ENCODE measurements at regions not wholly inside any gene's neighbourhood (a gene's known extent, or its start where the extent isn't known, plus 50 kb on each side); places are given as distances from the start of the nearest gene placed in this dataset.

DNA sequence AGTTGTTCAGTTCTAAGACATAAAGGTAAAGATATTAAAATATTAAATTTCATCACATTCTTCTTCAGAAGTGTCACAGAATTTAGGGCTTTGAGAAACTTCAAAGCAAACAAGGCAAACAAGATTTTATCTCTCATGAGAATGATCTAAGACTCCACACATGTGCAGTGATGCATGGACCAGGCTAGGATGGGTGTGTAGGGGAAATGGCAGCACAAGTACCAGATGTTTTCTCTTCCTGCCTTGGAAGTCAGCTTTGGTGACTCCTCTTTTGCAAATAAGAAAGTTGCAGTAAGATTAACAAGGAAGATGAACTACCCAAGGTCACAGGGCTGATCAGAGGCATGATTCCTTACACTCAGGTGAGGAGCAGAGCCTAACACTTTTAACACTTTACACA, 163.8 kb upstream of the LMNTD1 start:
- no peak for DNase-seq

DNA sequence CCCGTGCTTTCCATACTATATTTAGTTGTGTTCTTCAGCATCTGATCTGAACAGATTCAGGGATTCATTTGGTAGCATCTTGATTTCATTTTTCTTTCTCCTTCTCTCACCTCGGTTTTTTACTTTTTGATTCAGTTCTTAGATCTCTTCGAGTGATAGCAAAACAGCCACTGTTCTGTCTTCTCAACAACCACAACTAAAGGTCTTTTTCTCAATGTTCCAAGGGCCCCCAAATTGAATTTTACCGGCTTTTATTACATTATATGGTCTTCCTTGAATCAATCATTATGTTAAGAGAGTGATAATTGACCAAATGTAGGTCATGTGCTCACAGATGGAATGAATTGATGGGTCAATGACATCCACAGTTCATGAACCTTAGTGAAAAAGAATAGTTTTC, 164.5 kb upstream of the LMNTD1 start:
- no peak for DNase-seq

DNA sequence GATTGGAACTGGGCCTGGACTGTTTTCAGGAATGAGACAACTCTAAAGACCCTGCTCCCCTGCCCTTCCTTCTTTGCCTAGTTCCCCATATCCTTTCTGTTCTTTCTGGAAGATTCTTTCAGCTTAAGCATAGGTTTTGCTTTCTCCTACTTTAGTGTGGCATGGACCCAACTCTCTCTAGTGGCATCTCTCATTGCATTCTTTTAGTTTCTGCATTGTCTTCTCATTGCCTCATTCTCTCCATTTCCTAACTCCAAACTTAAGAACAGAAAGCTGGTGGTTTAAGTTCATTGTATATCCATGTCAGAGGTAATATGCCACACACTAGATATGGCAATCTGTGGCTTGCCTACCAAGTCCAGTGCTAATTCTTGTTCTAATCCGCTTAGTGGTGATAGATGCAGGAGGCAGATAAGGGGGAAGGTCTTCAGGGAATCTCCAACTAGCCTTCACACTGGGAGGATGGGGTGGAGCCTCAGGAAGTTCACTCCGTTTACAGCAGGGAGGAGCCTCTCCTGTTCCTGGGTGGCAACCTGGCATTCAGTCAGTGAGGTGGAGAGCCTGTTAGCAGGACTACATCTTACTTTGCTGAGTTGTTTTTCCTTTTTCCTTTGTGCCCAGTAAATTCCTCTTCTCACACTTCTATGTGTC, 165.1 kb upstream of the LMNTD1 start:
- DNase-seq = no peak

DNA sequence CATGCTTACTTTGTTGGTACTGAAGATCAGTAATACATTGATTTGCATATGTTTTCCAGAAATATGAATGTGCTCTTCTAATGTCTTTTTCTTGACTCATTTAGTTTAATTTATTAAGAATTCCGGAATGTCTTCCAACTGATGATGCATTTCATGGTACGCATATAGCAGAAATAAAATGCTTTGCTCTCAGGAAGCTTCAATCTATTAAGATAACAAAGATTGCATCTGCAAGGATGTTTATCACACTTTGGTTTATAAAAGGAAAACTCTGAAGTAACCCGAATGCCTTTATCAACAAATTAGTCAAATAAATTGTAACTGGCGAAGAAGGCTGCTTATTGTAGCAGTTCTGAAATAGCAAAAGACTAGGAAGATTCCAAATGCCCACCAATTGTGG, 166.4 kb upstream of the LMNTD1 start:
- DNase-seq = no peak

DNA sequence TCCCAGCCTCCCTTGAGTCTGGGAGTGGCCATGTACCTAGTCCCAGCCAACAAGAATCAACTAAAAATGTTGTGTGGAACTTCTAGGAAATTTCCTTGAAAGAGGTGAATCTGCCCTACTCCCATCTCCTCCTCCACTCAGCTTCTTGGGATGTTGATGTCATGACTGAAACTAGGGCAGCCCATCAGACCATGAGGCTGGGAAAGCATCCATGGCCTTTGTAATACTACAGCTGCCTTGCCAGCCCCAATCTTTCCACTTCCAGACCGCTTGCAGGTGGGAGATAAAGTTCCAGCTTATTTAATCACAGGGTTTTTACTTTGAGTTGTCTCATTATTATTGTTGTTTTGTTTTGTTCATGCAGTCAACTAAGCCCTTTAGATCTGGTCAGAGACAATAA, 170.3 kb upstream of the LMNTD1 start:
- no peak for DNase-seq

DNA sequence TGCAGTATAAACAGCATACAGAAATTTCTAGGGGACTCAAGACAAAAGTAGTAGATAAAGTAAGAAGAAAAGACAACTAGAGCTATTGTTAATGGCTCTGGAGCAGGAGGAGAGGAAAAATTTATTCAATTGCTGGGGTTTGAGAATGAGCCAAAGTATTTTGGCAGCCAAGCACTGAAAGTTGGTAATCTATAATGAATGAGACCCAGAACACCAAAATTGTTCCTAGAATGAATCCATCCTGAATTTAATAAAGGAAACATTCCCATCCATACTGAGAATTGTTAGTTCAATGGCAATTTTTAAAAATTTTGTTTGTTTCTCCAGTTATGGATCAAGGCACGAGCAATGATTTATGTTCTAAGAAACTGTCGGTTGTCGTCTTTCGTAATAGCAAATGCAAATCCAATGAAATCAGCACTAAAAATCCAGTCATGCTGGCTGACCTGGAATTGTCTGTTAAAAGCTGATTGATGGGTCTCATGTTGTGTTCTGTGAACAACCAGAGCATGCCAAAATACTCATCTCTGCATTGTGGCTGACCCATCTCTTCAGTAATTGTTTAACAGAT, 170.9 kb upstream of the LMNTD1 start:
- no peak for DNase-seq

DNA sequence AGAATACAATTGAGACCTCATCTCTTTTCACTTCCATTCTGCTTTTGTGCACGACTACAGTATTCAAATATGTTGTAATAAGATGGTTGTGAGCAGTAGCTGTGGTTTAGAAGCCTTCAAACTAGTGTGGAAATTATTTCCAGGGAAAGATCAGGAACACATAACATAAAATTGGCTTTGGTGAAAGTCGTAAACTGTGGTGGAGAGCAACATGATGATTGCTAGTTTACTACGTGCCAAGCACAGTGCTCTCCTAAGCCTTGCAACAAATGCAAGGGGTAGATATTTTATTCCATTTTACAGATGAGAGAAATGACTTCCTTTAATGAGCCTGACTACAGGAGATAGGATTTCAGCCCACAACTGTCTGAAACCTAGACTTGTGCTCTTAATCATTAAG, 172.4 kb upstream of the LMNTD1 start:
- no peak for DNase-seq

DNA sequence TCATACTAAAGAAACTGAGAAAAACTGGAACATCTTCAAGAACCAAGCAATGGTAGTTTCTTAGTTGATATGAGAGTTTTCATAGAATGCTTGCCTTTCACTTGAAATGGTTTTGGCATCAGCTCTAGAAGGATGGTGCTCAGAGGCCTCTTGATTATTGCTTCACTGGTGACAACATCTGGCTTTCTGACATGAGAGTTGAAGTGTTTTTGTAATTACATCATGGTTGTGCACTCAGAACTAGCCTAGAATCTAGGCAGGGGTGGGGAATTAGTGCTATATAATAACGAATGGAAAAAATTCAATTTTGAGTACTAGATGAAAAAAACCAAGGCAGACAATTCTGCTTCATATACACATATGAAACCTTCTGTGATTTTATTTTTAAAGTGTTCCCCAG, 172.8 kb upstream of the LMNTD1 start:
- no peak for DNase-seq

DNA sequence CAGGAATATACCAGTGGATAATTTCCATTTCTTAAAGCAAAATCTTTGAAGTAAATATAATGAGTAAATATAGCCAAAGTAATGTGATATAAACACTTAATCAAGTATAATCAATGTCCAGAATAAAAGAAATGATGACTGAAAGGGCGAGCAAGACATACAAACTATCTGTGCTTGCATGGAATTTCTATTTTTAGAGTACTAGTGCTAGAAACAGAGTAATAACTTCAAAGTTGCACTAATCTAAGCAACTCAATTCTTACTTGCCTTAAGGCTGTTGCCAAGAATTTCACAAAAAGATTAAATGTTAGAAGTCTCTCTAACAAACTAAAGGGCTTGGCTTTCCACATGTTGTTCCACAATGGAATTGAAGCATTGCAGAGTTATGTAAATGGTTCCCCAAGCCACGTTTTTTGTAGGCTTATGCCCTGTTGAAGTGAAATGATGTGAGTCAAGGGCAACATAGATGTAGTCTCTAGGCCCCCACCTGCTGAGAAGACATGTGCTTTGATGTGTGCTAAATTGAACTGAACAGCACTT, 175.0 kb upstream of the LMNTD1 start:
- DNase-seq = no peak

DNA sequence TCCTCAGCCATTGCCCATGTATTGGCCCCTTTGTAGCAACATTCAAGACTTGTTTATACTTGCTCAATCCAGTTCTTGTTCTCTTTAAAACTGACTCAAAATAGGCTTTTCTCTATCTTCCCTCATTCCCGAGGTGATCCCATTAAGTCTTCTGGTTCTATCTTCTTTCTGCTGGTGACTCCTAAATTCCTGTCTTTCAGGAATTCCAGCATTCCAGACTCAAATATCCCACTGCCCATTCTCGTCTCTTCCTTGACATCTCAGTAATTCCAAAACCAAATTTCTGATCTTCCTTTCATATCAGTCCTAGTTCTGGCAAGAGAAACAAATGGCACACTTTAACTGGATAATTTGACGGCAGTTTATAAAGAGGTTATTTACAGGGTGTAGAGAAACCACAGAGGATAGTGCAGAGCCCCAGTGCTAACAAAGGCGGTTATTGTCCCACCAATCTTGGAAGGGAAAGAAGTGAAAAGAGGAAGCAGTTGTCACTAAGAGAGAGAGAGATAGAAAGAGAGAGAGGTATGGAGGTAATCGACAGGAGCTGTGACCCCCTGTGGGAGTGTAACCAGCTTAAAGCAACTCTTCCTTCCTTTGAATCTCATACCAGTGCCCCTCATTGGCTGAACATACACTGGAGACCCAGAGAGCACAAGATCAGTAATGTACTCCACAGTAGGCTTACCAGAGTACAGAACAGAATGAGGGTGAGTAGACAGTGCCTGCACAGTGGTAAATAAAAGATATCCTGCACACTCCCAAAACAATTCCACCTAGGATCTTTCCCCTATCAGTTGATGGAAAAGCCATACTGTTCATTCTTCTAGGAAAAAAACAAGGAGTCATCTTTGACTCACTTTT, 177.6 kb upstream of the LMNTD1 start:
- DNase-seq = no peak

DNA sequence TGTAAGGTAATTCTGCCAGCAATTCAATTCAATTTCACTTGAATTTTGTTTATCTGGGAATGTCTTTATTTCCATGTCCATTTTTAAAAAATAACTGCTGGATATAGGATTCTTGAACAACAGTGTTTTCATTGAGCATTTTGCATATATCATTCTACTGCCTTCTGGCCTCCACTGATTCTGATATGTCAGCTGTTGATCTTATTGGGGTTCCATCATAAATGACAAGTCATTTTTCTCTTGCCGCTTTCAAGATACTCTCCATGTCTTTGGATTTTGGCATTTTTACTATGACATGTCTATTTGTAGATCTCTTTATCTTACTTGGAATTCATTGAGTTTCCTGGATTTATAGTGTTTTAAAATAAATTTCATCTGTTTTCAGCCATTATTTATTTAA, 180.5 kb upstream of the LMNTD1 start:
- no peak for DNase-seq

DNA sequence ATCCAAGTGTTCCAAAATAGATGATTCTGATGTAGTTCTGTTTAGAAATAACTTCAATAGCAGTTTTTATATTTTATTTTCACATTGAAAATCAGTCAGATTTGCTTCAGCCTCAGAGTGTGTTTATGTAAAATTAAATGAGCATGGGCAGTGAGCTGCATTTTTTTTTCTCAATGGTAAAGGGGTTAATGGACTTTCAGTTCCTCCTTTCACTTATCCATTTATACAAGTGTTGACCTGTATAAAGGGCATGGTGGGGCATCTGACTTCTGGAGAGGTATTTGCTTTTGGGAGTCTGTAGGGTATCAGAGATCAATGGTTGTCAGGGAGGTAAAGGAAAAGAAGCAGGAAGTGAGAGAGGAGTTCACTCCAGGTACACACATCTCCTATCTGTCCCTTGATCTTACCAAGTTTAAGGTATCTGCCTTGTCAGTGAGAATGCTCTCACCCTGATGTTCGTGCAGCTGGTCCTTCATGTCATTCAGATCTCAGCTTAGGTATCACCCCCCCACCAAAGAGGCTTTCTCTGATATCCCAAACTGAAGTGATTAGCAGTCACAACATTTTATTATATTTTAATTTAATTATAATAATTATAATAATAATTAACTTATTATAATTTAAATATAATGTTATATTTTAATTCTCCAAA, 181.6 kb upstream of the LMNTD1 start:
- no peak for DNase-seq

DNA sequence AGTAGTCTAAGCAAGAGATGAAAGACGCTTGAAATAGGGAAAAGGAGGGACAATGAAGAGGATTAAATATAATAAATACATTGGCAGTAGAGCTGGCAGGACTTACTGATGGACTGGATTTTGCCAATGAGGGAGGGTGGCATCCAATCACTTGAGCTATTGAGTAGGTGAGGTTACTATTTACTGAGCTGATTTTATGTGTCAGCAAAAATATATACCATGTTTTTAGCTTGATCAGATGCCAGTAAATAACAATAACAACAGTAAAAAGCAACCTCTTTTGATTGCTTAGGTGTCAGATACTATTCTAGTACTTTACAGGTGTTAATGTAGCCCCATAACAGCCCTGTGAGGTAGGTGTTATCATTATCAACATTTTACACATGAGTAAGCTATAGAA, 187.5 kb upstream of the LMNTD1 start:
- DNase-seq = no peak

DNA sequence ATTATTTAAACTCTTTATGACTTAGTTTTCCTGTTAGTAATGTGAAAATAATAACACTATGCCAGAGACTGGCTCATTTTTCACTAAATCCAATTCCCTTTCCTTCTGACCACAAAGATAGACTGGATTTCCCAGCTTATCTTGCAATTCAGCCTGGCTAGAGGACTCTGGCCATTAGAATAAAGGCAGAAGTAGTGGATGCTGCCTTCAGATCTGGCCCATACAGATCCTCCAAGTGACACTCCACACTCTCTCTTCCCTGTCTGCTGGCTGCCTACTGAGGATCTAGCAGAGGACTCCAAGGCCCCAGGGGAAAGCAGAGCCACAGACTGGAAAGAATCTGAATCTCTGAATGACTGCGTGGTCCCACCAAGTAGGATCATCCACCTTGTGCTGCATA, 188.8 kb upstream of the LMNTD1 start:
- DNase-seq = no peak

DNA sequence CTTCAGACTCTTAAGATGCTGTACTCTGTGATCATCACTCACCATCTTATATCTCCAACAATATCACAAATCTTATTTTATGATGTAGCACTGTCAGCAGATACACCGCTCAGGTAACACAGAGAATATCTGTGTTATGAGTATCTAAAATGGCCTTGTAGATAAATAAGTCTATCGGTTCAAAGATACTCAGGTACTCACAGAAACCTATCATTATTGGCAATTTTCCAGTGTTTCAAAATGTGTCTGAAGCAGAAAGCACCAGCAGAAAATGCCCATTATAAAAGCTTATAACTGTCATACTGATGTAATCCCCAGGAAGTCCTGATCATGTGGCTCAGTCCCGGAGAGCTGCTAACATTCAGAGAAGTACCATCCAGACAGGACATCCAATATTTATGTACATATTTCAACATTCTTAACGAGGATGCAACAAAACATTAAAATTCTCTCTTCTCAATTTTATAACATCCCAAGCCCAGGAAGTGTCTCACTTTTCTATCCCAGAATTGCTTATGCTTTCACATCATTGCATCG, 190.7 kb upstream of the LMNTD1 start:
- no peak for DNase-seq

DNA sequence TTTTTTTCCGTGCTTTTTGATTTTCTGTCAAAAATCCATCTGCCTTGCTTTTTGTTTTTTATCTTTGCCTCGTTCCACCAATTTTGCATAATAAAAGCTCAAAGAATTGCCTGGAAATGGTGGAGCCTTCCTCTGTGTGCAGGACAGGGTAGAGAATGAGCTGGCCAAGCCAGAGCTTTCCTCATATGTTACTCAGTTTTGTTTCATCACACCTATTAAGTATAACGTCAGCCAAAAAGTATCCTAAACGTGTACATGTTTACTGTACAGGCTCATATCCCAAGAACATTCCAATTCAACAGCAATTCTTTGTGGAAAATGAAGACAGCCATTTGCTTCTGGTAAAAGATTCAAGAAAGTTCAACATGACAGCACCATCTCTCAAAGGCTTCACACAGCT, 191.2 kb upstream of the LMNTD1 start:
- no peak for DNase-seq

DNA sequence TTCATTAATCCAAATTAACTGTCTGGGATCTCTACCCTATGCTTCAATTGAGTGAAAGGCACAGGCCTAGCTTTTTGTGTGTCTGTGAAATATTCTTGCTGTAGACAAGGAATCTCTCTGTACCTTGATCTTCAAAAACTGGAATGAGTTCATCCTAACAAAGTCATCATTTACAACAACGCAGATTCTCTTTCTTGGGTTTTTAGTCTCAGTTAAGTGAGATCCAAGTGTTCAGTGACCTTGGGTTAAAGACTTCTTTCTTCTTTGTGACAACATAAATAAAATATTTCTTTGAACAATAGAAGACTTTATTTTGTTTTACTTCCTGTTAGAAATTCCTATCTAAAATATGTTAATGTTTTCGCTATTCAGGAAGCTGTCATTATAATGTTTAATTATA, 192.2 kb upstream of the LMNTD1 start:
- DNase-seq = no peak

DNA sequence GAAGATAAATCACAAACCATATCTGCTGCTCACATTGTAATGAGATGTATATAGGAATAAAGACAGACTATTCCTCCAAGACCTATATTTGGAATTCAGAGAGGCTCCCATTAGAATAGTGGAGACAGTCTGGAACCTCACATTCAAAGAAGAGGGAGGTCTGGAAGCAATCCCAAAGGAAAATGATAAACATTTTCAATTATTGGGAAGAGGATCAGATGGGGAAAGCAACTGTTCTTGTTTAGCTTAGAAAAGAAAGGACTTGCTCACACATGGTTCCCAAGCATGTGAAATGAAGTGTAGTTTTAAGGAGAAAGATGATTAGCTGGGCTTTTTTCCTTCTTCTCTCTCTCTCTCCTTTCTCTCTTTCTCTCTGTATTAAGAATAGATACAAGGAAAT, 193.0 kb upstream of the LMNTD1 start:
- no peak for DNase-seq

DNA sequence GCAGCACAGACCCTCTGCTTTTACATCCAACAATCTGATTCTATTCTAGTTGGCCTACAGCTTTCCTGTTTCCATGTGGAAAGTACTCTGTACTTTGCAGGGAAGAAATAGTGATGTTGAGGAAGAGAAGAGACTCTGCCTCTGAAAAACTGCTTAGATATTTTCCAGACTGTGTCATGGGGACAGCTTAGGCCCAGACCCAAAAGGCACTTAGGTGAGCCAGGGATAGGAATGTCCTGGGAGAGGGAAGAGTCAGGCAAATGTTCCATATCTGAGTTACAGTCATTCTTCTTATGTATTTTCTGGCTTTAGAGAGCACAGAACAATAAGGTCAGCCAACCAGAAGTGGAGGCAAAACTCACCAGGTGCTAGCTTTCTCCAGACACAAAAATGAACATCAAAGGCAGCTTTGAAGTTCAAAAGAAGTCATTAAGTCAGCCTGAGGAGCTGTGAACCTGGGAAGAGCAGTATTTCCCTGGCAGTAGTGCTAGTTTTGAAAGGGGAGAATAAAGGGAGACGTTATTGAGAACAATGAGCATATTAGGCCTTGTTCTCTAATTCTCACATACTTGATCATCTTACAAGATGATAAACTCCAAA, 199.7 kb upstream of the LMNTD1 start:
- DNase-seq = no peak

DNA sequence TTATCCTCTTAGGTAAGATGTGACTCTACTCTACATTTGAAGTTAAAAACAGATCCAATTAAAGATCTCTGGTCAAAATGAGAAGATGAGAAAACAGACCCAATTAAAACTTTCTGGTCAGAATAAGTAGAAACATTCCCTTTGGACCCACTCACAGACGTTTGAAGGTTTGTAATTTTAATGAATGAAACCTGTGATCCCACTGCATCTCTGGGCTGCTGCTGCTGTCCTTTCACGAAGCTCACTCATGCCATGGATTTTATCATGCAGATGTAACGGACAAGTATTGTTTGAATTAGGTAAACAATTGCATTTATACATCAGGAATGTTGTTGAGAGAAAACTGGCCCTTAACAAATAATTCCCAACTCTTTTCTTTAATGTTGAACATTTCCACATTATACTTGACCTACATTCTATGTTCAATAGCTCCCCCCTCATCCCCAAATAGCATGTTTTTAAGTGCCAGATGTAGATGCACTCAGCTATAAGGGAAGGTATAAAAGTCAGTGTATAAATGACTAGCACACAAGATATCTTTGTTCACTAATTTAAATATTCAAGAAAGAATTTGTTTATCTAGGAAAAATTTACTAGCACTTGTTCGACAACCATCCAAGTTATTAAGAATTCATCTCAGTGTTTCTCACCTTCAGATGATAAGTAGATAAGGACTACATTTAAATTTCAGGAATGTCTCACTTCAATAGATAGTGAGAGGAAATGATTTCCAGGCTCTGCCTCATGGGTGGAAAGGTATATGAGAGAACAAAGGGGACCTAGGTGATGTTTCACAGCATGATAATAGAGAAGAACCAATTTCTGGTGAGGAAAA, 202.3 kb upstream of the LMNTD1 start:
- DNase-seq = no peak

DNA sequence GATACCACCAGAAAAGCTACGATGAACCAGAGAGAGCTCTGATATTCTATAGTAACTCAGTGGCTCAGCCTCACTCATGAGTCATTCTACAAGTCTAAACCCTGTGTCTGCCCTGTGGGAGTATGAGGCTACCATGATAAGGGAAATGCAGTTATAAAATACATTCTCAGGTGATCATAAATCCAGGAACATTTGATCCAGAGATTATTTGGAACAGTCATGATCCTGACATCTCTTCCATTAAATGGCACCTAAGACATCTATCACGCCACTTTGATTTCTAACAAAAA, 202.6 kb upstream of the RASSF8 start:
- no peak for DNase-seq

DNA sequence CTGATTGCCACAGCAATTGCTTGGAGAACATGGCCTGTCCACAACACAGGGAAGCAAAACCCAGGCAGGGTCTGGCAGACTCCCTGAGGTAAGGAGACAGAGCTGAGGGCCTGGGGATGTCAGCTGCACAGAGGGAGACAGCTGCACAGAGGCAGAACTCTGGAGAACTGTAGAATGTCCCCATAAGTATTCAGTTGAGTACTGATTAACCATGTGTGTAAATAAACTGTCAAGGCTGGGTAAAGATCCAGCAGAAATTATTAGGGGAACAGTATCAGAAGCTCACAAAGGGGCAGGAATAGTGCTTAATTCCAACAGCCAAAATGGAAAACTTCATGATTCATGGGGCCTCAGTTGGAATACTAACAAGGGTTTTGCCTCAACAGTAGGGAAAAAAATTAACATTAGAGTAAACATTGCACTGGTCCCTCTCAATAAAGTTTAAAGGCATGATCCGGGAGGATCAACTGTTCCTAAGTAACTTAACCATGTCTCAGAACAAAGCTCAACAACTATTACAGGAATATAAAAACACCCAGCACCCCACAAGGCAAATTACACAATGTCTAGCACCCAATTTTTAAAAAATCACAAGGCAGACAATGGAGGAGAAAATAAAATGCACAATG, 201.3 kb upstream of the RASSF8 start:
- DNase-seq = no peak
